ENCODE measurements at regions not wholly inside any gene's neighbourhood (a gene's known extent, or its start where the extent isn't known, plus 50 kb on each side); places are given as distances from the start of the nearest gene placed in this dataset.
"Not testable (repeated sequence)": the region's sequence is repeated elsewhere in the genome, so short reads cannot be mapped to it uniquely, and the experiment has no call there.

DNA sequence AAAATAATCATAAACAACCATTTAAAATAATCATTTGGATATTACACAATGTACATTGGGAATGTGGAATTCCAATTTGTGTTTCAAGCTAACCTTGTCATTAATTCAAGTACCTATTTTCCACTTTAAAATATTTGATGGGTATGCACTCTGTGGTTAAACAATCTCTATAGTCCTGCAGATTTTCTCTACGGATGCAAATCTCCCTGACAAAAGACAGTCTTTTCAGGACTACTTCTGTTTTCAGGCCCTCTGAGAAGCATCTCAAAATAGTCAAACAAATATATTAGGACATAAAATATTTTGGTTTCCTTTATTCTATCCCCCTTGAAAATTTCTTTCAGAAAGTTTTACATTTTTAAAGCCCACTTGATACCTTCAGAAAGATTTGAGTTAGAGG is 735.6 kb upstream of the MBL2 start:
- H3K27me3 ChIP-seq: no peaks in the 10 kb centered on the region
- intact Hi-C loops (cut with DNase I): no loop called here
- WGBS, 2 donors: 26 to 33% methylated on average over 1 of the region's 1 CpG
- no peaks in the 10 kb centered on the region for H3K36me3 ChIP-seq
- TF ChIP-seq, protein P1, sequence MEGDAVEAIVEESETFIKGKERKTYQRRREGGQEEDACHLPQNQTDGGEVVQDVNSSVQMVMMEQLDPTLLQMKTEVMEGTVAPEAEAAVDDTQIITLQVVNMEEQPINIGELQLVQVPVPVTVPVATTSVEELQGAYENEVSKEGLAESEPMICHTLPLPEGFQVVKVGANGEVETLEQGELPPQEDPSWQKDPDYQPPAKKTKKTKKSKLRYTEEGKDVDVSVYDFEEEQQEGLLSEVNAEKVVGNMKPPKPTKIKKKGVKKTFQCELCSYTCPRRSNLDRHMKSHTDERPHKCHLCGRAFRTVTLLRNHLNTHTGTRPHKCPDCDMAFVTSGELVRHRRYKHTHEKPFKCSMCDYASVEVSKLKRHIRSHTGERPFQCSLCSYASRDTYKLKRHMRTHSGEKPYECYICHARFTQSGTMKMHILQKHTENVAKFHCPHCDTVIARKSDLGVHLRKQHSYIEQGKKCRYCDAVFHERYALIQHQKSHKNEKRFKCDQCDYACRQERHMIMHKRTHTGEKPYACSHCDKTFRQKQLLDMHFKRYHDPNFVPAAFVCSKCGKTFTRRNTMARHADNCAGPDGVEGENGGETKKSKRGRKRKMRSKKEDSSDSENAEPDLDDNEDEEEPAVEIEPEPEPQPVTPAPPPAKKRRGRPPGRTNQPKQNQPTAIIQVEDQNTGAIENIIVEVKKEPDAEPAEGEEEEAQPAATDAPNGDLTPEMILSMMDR (IDR thresholded peaks at IDR 0.05): no peak
- no peak overlapping the region for H3K27ac ChIP-seq
- no peaks in the 10 kb centered on the region for H3K9me3 ChIP-seq
- no peak for DNase-seq
- no peaks in the 10 kb centered on the region for H3K4me1 ChIP-seq
- H3K4me3 ChIP-seq: no peak overlapping the region

DNA sequence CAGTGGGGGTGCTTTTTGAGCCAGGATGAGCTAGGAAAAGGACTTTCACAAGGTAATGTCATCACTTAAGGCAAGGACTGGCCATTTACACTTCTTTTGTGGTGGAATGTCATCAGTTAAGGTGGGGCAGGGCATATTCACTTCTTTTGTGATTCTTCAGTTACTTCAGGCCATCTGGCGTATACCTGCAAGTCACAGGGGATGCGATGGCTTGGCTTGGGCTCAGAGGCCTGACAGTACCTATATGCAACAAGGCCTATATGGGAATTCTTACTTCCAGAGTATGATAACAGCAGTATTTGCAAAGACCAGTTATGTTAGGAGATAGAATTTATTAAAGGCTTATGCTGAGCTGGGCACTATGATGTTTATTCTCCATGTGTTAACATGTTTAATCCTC is 731.9 kb upstream of the MBL2 start:
- 93 to 100% methylated on average over 2 of the region's 2 CpGs for WGBS, 2 donors
- H3K4me3 ChIP-seq; H3K27me3 ChIP-seq; intact Hi-C loops (cut with DNase I); H3K36me3 ChIP-seq; DNase-seq; H3K27ac ChIP-seq; H3K9me3 ChIP-seq; H3K4me1 ChIP-seq: not testable (repeated sequence)

DNA sequence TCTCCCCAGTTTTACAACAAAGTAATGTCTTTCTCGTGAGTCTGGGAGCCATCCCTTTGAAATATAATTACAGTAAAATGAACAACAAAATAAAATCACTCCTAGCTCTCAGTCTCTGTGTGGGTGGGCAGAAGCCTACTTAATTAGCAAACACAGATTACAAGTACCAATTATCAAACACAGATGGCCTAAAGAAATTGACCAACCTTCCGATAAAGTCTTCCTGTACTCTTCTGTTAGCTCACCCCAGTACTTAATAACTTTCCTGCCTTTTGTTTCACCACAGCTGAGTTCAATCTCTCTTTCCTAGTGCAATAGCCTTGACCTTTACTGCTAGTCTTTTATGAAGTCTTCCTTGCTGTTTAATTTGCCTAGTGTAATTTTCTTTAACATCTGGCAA is 719.2 kb upstream of the MBL2 start:
- TF ChIP-seq, protein P1 (IDR thresholded peaks at IDR 0.05): no peak
- TF ChIP-seq POLR2A (IDR thresholded peaks at IDR 0.05): no peak
- DNase-seq: no peak
- Histone ChIP-seq H3K9me3 (no peaks in the 10 kb centered on the region), H3K27ac (no peak overlapping the region), H3K36me3 (no peaks in the 10 kb centered on the region), H3K4me3 (no peak overlapping the region), H3K27me3 (no peaks in the 10 kb centered on the region), H3K4me1 (no peaks in the 10 kb centered on the region)
- 53 to 67% methylated on average over 2 of the region's 2 CpGs for WGBS, 2 donors
- intact Hi-C loops (cut with DNase I): no loop called here

DNA sequence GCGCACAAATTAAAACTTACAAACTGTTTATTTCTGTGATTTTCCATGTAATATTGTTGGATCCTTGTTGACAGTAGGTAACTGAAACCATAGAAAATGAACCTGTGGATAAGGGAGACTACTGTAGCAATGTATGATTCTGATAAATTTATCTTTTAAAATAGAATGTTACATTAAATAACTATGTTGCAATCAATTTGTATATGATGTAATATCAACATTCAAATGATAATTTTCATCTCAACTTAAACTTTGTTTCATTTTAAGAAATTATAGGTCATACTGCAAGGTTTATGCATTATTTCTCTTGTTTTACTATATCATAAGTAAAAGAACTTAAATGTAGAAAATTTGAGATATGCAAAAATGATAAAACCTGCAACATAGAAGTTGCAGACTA is 718.0 kb upstream of the MBL2 start:
- Histone ChIP-seq H3K4me1 (no peaks in the 10 kb centered on the region), H3K4me3 (no peak overlapping the region), H3K27me3 (no peaks in the 10 kb centered on the region), H3K27ac (no peak overlapping the region), H3K9me3 (peaks cover 0 to 2% (median 0%) of the 10 kb centered on the region in 3 donors), H3K36me3 (no peaks in the 10 kb centered on the region)
- WGBS, 2 donors: 89 to 91% methylated on average over 1 of the region's 1 CpG
- no peak for TF ChIP-seq POLR2A (IDR thresholded peaks at IDR 0.05)
- TF ChIP-seq, protein P1 (IDR thresholded peaks at IDR 0.05): no peak
- DNase-seq: no peak
- intact Hi-C loops (cut with DNase I): no loop called here

DNA sequence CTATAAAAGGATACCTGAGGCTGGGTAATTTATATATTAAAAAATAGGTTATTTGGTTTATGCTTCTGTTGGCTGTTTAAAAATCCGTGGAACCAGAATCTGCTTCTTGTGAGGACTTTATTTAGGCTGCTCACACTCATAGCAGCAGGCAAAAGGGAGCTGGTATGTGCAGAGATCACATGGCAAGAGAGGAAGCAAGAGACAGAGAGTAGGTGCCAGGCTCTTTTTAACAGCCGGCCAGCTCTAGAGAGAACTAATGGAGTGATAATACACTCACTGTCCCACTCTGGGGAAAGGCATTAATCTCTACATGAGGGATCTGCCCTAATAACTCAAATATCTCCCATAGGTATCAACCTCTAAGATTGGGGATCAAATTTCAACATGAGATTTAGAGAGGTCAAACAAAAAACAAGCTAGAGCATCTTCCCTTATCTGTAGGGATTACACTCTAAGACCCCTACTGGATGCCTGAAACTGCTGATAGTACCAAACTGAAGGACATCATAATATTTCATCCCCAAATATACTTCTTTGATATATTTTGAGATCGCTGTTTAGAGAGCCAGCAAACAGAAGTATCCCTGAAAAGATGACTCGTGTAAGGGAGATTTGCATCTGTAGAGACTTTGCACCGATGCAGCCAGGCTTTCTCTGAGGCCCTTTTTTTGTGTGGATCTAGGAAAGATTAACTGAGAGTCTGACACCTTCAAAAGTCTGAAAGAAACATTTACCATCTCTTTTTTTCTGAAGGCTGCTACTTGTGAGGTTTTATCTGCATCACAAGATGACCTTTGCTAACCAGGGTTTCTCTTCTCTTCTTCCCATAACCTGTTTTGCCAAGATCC is 717.0 kb upstream of the MBL2 start:
- Histone ChIP-seq H3K4me1 (no peaks in the 10 kb centered on the region), H3K27ac (no peak overlapping the region), H3K36me3 (no peaks in the 10 kb centered on the region), H3K9me3 (peaks cover 0 to 12% (median 0%) of the 10 kb centered on the region in 3 donors), H3K4me3 (no peak overlapping the region), H3K27me3 (no peaks in the 10 kb centered on the region)
- 42 to 52% methylated on average over 5 of the region's 5 CpGs for WGBS, 2 donors
- TF ChIP-seq, protein P1 (IDR thresholded peaks at IDR 0.05): no peak
- no peak for TF ChIP-seq POLR2A (IDR thresholded peaks at IDR 0.05)
- DNase-seq: no peak
- intact Hi-C loops (cut with DNase I): no loop called here

All from esophagus squamous epithelium (tissue), 5 donors.